NCI-H1048 (cell line): ENCODE measurements at regions not wholly inside any gene's neighbourhood (a gene's known extent, or its start where the extent isn't known, plus 50 kb on each side); places are given as distances from the start of the nearest gene placed in this dataset.

Experiments
- DNase-seq: peaks from one replicate; lab custom pipeline; 2025; lab: John Stamatoyannopoulos, UW

GRCh38 chr6:1062786-1063545, 248.9 kb upstream of the FOXQ1 start:
- no peak for DNase-seq

GRCh38 chr6:1059596-1059995, 252.3 kb upstream of the FOXQ1 start:
- no peak for DNase-seq

DNA sequence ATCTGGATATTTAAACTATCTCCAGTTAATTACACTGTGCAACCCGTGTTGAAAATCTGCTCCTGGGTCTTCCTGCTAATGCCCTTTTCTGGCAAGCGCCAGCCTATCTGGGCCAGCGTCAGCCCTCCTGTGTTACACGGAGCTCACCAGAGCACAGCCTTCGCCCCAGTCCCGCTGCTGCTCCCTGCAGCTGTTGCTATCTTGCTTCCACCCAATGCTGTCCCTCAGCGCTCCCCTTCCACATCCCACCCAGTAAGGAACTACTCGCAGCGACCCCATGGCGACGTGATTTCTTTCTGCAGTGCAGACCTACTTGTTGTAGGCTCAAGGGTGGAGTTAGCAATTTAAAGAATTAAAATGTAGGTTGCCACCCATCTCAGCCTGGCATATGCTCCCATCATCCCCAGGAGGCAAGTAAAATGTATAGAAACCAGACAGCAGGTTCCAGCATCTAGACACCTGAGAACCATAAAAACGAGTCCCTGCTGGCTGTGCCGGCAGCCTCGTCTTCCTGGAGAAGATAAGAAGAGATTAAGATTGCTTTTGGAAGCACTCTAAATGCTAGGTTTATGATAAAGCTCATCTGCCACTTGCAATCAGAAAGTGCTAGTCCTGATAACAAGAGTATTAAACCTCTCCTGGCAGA, 254.3 kb upstream of the FOXQ1 start:
- no peak for DNase-seq

DNA sequence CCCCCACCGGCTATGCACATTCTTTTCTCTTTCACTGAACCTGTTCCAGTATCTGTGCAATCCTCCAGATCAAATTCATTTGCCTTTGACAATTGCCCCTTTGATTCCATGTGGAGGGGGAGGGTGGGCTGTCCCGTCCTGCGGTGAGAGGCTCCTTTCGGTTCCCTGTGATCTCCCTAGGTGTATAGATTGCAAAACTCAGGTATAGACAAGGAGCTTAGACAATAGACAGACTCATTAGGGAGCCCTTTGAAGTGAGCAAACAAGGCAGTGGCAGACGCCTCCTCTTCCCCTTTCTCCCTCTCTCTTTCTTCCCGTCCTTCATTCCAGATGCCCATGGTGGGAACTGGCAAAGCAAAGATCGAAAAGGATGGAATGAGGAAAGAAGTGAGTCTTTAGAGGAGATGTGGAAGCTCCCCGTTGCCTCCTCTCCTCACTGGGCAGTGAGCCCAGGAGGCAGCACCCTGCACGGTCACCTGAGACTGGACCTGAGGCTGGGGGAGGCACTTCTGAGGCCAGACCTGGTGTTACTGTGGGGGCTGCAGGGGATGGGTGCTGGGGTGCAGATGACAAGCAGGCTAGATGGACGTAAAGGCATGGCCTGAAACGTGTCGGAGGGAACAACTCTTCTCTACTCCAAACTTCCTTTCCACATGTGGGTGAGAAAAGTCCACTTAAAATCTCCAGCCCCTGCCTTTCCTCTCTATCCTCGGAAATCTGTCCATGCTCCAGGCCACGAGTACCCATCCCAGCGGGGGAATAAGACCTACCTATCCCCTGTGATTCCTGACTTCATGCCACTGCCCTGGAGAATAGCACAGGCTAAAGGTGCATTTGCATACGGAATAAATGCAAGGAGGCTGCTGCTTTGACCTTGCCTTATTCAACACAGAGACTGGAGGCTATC, 256.6 kb upstream of the FOXQ1 start:
- DNase-seq: no peak

GRCh38 chr6:1054653-1055014, 257.3 kb upstream of the FOXQ1 start:
- DNase-seq: no peak

DNA sequence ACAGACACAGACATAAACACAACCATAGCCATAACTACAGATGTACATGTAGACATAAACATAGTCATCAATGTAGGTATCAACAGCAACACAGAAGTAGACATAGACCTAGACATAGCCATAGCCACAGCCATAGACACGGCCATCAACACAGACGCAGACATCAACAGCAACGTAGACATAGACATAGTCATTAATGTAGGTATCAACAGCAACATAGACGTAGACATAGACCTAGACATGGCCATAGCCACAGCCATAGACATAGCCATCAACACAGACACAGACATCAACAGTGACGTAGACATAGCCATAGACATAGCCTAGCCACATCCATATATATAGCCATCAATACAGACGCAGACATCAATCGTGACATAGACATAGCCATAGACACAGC, 258.3 kb upstream of the FOXQ1 start:
- no peak for DNase-seq

DNA sequence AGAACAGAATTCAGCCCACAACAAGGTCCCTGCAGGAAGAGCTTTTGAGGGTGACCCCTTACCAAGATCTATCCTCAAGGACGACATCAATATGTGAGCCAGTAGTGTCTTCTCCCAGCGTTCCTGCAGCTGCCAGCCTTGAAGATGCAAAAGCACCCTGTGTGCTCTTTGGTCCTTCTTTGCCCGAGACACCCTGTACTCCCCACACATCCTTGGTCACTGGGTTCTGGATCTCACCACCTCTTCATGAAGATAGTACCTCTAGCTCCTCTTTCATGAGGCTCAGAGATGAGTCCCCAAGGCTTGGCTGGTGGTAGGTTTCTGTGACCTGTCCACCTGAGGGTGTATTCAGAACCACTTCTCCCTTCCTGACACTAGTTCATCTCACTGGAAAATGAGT, 259.6 kb upstream of the FOXQ1 start:
- no peak for DNase-seq

DNA sequence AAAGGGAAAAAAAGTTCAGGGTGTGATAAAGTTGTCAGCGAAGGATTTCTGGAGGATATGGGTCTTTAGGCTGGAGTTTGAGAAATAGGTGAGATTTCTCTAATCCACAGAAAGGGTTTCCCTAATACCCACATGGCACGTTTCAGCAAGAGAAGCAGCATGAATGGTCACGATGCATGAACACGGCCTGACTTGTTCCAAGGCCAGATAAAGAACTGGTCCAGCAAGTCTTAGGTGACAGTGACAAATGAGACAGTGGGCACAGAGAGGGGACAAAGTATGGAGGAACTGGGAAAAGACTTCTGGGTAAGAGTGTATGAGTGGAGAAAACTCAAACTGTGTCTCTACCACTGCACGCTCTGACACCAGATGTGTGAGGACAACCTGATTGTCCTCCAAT, 262.0 kb upstream of the FOXQ1 start:
- no peak for DNase-seq

DNA sequence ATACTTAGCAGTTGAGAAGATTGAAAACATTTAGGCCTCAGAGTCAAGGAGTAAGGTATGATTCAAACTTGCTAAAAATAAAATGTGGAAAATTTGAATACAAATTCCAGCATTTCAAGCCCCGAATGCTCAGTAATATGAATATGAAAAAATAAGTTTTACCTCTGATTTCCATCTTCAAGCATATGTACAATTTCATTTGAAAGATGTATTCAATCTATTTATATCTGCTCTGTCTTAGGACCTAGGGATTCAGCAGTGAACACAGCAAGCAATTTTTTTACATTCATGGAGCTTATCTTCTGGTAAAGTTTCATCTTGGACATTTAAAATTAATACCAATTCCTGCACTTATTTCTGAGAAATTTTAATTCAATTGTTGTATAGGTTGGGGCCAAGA, 262.7 kb upstream of the FOXQ1 start:
- DNase-seq: no peak

DNA sequence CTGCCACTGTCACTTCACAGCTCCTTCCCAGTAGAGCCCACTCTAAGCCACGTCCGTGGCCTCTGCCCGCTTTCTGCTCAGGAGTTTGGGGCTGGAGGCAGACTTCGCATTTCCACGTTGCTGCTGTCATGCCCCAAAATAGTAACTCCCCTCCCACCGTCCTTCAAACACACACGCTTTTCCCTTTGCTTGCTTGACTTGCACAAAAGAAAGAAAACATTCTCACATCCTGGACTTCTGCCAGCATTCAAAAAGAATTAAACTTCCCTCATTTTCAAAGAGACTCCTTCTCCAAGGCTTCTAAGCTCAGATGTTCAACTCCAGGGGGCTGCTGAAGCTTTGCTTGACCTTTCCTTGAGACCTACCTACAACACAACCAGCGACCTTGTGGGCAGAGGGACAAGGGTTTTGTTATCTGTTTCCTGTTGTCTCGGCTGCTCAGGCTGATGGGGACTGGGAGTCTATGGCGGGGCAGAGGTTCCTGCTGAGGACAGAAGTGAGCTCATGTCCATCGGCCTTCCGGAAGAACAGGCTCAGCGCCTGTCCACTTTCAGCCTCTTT, 263.8 kb upstream of the FOXQ1 start:
- no peak for DNase-seq

- no peak for DNase-seq
These were observed 266.7 kb upstream of the FOXQ1 start for GRCh38 chr6:1045239-1045638.

- DNase-seq: no peak
These were observed 267.7 kb upstream of the FOXQ1 start for GRCh38 chr6:1044040-1044836.

DNA sequence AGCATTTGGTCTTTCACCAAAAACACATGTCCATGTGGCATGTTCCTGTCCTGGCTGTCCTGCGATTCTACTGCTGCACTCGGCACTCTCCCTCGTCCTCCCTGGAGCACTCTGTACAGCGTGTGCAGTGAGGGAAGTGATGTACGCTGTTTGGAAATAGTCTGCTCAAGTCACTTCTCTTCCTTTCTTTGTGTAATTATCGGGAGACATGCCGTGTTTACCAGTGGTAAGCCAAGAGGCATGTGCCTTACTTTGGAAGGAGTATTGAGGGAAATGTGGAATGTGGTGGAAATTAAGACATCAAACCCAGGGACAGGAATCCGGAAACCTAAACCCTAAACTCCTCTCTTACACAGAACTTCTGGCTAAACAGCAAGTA, 268.5 kb upstream of the FOXQ1 start:
- no peak for DNase-seq

GRCh38 chr6:1042583-1043457, 269.1 kb upstream of the FOXQ1 start:
- no peak for DNase-seq

DNA sequence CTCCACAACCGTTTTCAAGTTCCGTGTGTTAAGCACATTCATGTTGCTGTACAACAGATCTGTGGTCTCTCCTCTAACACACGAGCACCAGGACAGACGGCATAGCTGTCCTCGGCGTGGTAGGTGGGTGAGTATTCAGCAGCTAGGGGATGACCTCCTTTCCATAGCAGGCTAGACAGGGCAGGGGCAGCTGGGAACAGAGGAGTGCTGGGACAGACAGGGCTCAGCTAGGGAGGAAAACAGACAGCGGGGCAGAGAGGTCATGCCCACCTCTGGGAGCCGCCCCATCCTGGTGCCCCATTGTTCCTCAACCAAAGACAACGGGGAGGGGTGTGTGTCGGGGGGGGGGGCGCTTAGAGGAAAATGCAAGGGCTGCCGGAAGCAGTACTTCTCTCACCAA, 271.5 kb upstream of the FOXQ1 start:
- no peak for DNase-seq

- DNase-seq: no peak
These were observed 272.2 kb upstream of the FOXQ1 start for GRCh38 chr6:1039746-1040145.

DNA sequence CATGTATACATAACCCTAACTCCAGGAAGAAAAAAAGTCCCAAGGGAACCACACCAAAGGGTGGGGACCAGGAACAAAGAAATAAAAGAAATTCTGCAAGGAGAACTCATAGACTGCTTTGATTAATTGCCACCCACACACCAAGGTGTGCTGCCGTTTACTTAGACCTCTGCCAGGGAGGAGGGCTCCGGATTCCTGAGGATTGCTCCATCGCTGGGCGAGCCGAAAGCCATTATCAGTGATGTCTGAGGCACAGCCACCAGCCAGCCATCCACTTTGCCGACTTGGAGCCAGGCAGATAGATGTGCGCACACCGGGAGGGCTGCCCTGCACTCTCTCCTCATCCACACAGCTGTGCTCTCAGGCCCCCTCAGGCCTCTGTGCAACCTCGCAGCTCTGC, 272.7 kb upstream of the FOXQ1 start:
- no peak for DNase-seq

- no peak for DNase-seq
These were observed 274.3 kb upstream of the FOXQ1 start for GRCh38 chr6:1037430-1038202.

DNA sequence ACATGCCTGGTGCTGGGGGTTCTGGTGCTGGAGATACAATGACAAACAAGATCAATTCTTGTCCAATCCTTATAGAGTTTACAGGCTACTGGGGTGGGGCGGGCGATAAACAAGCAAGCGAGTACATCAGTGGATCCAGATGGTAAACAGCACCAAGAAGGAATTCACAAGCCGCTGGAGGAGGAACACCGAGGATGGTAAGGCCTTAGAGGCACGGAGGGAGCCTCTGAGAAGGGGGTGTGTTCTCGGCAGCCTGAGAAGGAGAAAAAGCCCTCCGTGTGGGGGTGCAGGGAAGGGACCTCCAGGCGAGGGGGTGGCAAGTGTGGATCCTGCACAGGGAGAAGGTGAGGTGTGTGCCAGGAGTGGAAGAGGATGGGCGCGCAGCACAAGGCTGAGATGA, 276.5 kb upstream of the FOXQ1 start:
- DNase-seq: no peak

DNA sequence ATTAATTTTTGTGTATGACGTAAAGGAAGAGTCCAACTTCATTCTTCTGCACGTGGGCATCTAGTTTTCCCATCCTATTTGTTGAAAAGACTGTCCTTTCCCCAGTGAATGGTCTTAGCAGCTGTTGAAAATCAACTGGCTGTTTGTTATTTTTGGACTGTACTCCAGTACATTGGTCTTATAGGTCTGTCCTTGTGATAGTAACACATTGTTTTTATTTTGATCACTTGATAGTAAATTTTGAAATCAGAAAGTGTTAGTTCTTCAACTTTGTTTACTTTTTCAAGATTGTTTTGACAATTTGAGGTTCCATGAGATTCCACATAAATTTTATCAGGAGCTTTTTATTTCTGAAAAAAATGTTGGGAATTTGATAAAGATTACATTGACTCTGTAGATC, 280.2 kb upstream of the FOXQ1 start:
- DNase-seq: no peak
